ENCODE measurements at regions not wholly inside any gene's neighbourhood (a gene's known extent, or its start where the extent isn't known, plus 50 kb on each side); places are given as distances from the start of the nearest gene placed in this dataset.

DNA sequence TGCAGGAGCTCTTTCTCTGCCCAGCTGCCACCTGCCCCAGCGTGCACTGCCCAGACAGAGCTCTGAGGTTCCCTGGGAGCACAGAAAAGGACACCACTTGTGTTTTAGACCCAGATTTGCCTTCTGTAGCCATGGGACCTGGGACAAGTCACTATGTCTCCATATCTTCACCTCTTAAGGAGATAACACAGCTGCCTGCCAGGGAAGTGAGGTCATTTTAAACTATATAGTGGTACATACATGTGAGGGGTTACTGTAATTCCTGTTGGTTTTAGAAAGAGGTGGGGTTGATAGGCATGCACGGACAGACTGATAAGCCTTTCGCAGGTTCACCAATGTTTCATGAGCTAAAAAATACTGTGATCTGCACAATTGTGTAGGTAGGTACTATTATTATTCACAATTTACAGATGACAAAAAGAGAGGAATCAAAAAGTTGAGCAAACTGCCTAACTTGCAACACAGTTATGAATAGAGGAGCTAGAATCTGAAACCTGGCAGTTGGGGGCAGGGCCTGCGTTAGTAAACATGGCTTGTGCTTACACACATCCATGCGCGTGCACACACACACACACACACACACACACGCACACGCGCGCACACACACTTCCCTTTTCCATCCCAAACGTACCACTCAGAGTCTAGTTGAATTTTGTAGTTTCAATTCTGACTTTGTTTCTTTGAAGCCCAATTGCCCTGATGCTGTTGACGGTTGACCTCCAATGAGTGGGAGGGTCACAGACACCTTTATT lies 193.6 kb downstream of the FAM43A start:
- Histone ChIP-seq H3K27me3 (ENCODE audit: control insufficient read depth in 1 of 2, insufficient read depth in 2 of 2, low read length in 2 of 2) (peaks cover 0 to 35% of the 10 kb centered on the region in 2 experiments; a peak in 3 of 5 replicates), H3K79me2 (ENCODE audit: insufficient read depth, low read length) (no peaks in the 10 kb centered on the region), H4K20me1 (ENCODE audit: insufficient read depth, low read length) (no peaks in the 10 kb centered on the region), H3K4me3 (replicated peaks in 1 of 3; ENCODE audit: insufficient read depth in 1 of 3, low read depth in 2 of 3, low read length in 3 of 3) (no peak overlapping the region), H3K9me3 (ENCODE audit: low read length) (no peaks in the 10 kb centered on the region), H3K27ac (ENCODE audit: extremely low read length, insufficient read depth, low read length) (no peak overlapping the region), H2AFZ (ENCODE audit: low read length) (no peak overlapping the region), H3K9ac (ENCODE audit: insufficient read depth, low read depth, low read length) (no peak overlapping the region), H3K4me1 (ENCODE audit: insufficient read depth, low read length) (peaks cover 9% of the 10 kb centered on the region), H3K4me2 (ENCODE audit: low read depth, low read length) (no peak overlapping the region), H3K36me3 (replicated peaks in 1 of 2; ENCODE audit: control insufficient read depth in 1 of 2, insufficient read depth in 2 of 2, low read length in 2 of 2) (no peaks in the 10 kb centered on the region)
- BruUV-seq (replicated peaks), result no TSS peak
- intact Hi-C loops (cut with micrococcal nuclease; ENCODE audit: unreplicated experiment), result no loop called here
- in situ Hi-C loops (cut with HindIII; ENCODE audit: extremely low pct_ligation_motif_present, low pct_unique_long_range_greater_than_20kb), result no loop called here
- WGBS (ENCODE audit: low lambda C conversion rate), result 76% methylated on average over 12 of the region's 12 CpGs
- TF ChIP-seq CBX2 (IDR thresholded peaks at IDR 0.05; ENCODE audit: low read depth, low read length) (no peak), CBX2 (CRISPR knock-in tag; IDR thresholded peaks at IDR 0.05; ENCODE audit: low read depth) (no peak), ZNF460 (CRISPR knock-in tag; IDR thresholded peaks at IDR 0.05; ENCODE audit: borderline replicate concordance) (no peak), PHF21A (CRISPR knock-in tag; IDR thresholded peaks at IDR 0.05) (no peak), MIXL1 (CRISPR knock-in tag; IDR thresholded peaks at IDR 0.05) (no peak), KDM1A (CRISPR knock-in tag; IDR thresholded peaks at IDR 0.05) (no peak), HMG20A (CRISPR knock-in tag; IDR thresholded peaks at IDR 0.05; ENCODE audit: borderline replicate concordance) (no peak), ZNF331 (CRISPR knock-in tag; IDR thresholded peaks at IDR 0.05) (no peak), FIP1L1 (IDR thresholded peaks at IDR 0.05; ENCODE audit: borderline replicate concordance, insufficient read depth, low read depth, low read length) (no peak)
- FAIRE-seq (no peak), ATAC-seq (no peak), DNase-seq (ENCODE audit: low spot score) (no peak)
- ChIA-PET CTCF (ENCODE audit: low intra/inter-chr PET ratio, low total read pairs) (no interaction called here), POLR2A (no interaction called here)
